ENCODE measurements at regions not wholly inside any gene's neighbourhood (a gene's known extent, or its start where the extent isn't known, plus 50 kb on each side); places are given as distances from the start of the nearest gene placed in this dataset.

- H2AFZ ChIP-seq (ENCODE audit: low read depth) = no peak overlapping the region
- H3K27ac ChIP-seq = no peak overlapping the region
- no peak overlapping the region for H3K9ac ChIP-seq
- TF ChIP-seq CTCF (conservative IDR thresholded peaks at IDR 0.05; ENCODE audit: low read depth, low read length) = no peak
- no peaks in the 10 kb centered on the region for H4K20me1 ChIP-seq (ENCODE audit: insufficient read depth)
- H3K27me3 ChIP-seq (ENCODE audit: insufficient read depth, low read depth) = no peaks in the 10 kb centered on the region
- H3K4me1 ChIP-seq (ENCODE audit: low read depth, poor library complexity, severe bottlenecking) = peaks cover 18% of the 10 kb centered on the region
- H3K79me2 ChIP-seq (ENCODE audit: insufficient read depth, low read depth) = no peaks in the 10 kb centered on the region
- no peak overlapping the region for H3K4me3 ChIP-seq (IDR thresholded peaks at IDR 0.05; ENCODE audit: insufficient read depth, low read depth, low read length)
- H3K4me2 ChIP-seq = no peak overlapping the region
- no peaks in the 10 kb centered on the region for H3K36me3 ChIP-seq (ENCODE audit: insufficient read depth)
Observed at GRCh38 chr14:85037411-85037810, 492.5 kb upstream of the FLRT2 start.

GRCh38 chr14:85038526-85039352, 491.2 kb upstream of the FLRT2 start:
- peaks cover 18% of the 10 kb centered on the region for H3K4me1 ChIP-seq (ENCODE audit: low read depth, poor library complexity, severe bottlenecking)
- no peak overlapping the region; the same call in 1 of the 2 replicates for H3K27ac ChIP-seq
- no peaks in the 10 kb centered on the region for H3K27me3 ChIP-seq (ENCODE audit: insufficient read depth, low read depth)
- H4K20me1 ChIP-seq (ENCODE audit: insufficient read depth) = no peaks in the 10 kb centered on the region
- H2AFZ ChIP-seq (ENCODE audit: low read depth) = peak overlapping the region; percentile 18; the same call in 1 of the 2 replicates
- no peak overlapping the region for H3K4me2 ChIP-seq
- no peak for TF ChIP-seq CTCF (conservative IDR thresholded peaks at IDR 0.05; ENCODE audit: low read depth, low read length)
- H3K9ac ChIP-seq = no peak overlapping the region
- H3K4me3 ChIP-seq (IDR thresholded peaks at IDR 0.05; ENCODE audit: insufficient read depth, low read depth, low read length) = no peak overlapping the region
- no peaks in the 10 kb centered on the region for H3K36me3 ChIP-seq (ENCODE audit: insufficient read depth)
- H3K79me2 ChIP-seq (ENCODE audit: insufficient read depth, low read depth) = no peaks in the 10 kb centered on the region

GRCh38 chr14:85039353-85039626, 490.7 kb upstream of the FLRT2 start:
- Histone ChIP-seq H3K4me3 (IDR thresholded peaks at IDR 0.05; ENCODE audit: insufficient read depth, low read depth, low read length) (no peak overlapping the region), H3K4me2 (no peak overlapping the region), H3K9ac (no peak overlapping the region), H2AFZ (ENCODE audit: low read depth) (no peak overlapping the region), H3K27ac (no peak overlapping the region), H3K36me3 (ENCODE audit: insufficient read depth) (no peaks in the 10 kb centered on the region), H3K79me2 (ENCODE audit: insufficient read depth, low read depth) (no peaks in the 10 kb centered on the region), H4K20me1 (ENCODE audit: insufficient read depth) (no peaks in the 10 kb centered on the region), H3K4me1 (ENCODE audit: low read depth, poor library complexity, severe bottlenecking) (peaks cover 18% of the 10 kb centered on the region), H3K27me3 (ENCODE audit: insufficient read depth, low read depth) (no peaks in the 10 kb centered on the region)
- no peak for TF ChIP-seq CTCF (conservative IDR thresholded peaks at IDR 0.05; ENCODE audit: low read depth, low read length)

- Histone ChIP-seq H3K9ac (no peak overlapping the region), H3K36me3 (ENCODE audit: insufficient read depth) (no peaks in the 10 kb centered on the region), H3K27me3 (ENCODE audit: insufficient read depth, low read depth) (no peaks in the 10 kb centered on the region), H3K27ac (no peak overlapping the region), H2AFZ (ENCODE audit: low read depth) (no peak overlapping the region), H4K20me1 (ENCODE audit: insufficient read depth) (no peaks in the 10 kb centered on the region), H3K4me3 (IDR thresholded peaks at IDR 0.05; ENCODE audit: insufficient read depth, low read depth, low read length) (no peak overlapping the region), H3K4me1 (ENCODE audit: low read depth, poor library complexity, severe bottlenecking) (peaks cover 18% of the 10 kb centered on the region), H3K4me2 (no peak overlapping the region), H3K79me2 (ENCODE audit: insufficient read depth, low read depth) (no peaks in the 10 kb centered on the region)
- no peak for TF ChIP-seq CTCF (conservative IDR thresholded peaks at IDR 0.05; ENCODE audit: low read depth, low read length)
Observed at GRCh38 chr14:85040046-85040685, 489.8 kb upstream of the FLRT2 start.
